ENCODE measurements at regions not wholly inside any gene's neighbourhood (a gene's known extent, or its start where the extent isn't known, plus 50 kb on each side); places are given as distances from the start of the nearest gene placed in this dataset.

DNA sequence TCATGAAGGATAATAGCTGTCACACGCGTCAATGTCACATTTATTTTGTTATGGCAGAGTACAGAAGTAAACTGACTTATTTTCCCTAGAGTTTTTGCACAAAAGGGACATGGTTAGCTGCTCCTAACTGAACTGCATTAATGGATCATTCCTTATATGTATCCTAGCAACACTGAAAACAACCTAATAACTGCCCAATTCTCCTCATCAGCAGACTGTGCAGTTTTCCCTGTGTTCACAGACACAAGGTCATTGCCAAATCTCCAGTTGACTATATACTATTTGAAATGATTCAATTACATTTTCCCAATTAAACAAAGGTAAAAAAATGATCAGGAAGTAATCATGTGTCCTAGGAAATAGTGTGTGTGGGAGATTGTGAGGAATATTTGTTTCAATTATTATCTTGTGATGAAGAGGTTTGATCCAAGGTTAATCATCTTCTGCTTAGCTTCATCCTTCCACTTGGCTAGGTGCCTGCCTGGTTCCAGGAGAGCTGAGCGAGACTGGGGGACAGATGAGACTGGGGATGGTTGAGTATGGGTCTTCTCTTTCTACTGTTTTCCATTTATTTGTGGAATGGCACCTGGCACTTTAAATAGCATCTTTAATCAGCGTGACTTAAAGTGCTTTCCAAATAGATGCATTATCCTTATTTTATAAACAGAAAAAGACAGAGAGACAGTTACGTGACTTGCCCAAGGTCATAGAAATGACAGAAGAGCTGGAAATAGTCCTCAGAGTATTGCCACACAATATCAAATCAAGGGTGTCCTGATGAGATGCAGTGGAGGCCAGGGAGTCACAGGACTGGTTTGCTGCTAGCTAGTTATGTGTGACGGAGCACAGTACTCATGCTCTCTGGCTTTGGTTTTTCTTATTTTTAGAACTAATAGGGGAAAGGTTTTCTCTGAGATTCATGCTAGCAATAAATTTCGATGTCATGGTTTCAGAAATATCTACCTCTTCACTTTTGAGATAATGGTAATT is 335.6 kb downstream of the PIK3C3 start:
- TF ChIP-seq, protein P1, sequence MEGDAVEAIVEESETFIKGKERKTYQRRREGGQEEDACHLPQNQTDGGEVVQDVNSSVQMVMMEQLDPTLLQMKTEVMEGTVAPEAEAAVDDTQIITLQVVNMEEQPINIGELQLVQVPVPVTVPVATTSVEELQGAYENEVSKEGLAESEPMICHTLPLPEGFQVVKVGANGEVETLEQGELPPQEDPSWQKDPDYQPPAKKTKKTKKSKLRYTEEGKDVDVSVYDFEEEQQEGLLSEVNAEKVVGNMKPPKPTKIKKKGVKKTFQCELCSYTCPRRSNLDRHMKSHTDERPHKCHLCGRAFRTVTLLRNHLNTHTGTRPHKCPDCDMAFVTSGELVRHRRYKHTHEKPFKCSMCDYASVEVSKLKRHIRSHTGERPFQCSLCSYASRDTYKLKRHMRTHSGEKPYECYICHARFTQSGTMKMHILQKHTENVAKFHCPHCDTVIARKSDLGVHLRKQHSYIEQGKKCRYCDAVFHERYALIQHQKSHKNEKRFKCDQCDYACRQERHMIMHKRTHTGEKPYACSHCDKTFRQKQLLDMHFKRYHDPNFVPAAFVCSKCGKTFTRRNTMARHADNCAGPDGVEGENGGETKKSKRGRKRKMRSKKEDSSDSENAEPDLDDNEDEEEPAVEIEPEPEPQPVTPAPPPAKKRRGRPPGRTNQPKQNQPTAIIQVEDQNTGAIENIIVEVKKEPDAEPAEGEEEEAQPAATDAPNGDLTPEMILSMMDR (IDR thresholded peaks at IDR 0.05): no peak
- no peak for TF ChIP-seq POLR2A (IDR thresholded peaks at IDR 0.05)
